ENCODE measurements at regions not wholly inside any gene's neighbourhood (a gene's known extent, or its start where the extent isn't known, plus 50 kb on each side); places are given as distances from the start of the nearest gene placed in this dataset.

- TF ChIP-seq CTCF (IDR thresholded peaks at IDR 0.05; ENCODE audit: low read length) (no peak), EZH2phosphoT487 (IDR thresholded peaks at IDR 0.05; ENCODE audit: low read length) (no peak)
Measured at GRCh38 chr13:65585346-65585745, 1644.8 kb downstream of the PCDH9 start.

Measured in MM.1S (cell line).